ENCODE measurements at regions not wholly inside any gene's neighbourhood (a gene's known extent, or its start where the extent isn't known, plus 50 kb on each side); places are given as distances from the start of the nearest gene placed in this dataset.
"Not testable (repeated sequence)": the region's sequence is repeated elsewhere in the genome, so short reads cannot be mapped to it uniquely, and the experiment has no call there.

DNA sequence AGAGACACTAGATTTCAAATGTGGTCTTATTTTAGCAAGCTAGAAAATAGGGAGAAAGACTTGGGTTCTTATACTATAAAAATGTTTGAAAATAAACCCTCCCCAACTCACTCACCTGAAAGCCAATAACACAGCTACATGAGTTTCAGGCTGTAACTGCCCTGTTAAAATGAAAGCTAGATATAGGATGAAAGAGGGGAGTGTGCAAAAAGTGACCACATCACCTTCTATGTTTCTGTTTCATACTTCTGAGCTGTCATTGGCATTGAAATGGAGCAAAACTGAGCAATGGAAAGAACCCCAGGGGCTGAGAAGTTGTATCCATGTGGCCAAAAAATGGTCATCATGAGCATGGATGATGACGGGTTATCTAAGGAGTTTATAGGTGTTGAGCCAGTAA lies 148.1 kb upstream of the TENT5A start:
- DNase-seq, result no peak

GRCh38 chr6:81897793-81898192 lies 145.3 kb upstream of the TENT5A start:
- DNase-seq, result no peak

GRCh38 chr6:81896525-81897503 lies 144.3 kb upstream of the TENT5A start:
- no peak for DNase-seq

- DNase-seq, result no peak
Observed at GRCh38 chr6:81895511-81896185, 143.2 kb upstream of the TENT5A start.

- DNase-seq, result no peak
Observed at GRCh38 chr6:81894788-81895271, 142.3 kb upstream of the TENT5A start.

DNA sequence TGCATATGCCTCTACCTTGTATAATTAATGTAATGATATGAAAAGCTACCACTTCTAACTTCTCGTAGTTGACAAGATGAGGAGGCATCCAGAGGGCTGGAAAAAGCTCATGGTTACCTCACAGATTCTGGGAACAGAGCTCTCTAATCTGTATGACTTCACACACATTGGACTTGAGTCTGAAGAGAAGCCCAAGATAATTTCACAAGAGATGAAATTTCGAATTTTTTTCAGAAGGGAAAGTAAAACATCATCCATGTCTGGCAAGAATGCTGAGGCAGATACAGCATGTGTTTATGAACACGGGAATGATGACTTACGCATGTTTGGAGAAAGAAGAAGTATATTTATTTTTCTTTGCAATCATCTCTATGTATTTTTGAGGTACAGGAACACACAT lies 141.8 kb upstream of the TENT5A start:
- no peak for DNase-seq

GRCh38 chr6:81892891-81893290 lies 140.4 kb upstream of the TENT5A start:
- no peak for DNase-seq

GRCh38 chr6:81891874-81892273 lies 139.4 kb upstream of the TENT5A start:
- no peak for DNase-seq

DNA sequence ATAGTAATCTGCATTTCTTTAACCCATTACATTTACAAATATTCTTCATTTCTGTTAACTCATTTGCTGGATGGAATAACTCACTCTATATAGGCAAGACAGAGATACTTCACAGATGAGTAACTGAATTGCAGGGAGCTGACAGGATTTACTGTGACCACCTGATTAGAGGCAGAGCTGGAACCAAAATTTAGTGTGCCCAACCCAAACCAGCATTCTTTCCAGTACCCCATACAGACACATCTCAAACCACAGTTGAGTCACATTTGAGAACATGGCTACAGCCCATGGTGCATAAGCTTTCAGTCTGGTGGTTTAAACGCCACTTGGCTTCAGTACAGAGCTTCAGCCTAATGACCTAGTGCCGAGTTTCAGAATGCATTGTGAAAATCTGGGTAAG lies 138.4 kb upstream of the TENT5A start:
- DNase-seq, result no peak

DNA sequence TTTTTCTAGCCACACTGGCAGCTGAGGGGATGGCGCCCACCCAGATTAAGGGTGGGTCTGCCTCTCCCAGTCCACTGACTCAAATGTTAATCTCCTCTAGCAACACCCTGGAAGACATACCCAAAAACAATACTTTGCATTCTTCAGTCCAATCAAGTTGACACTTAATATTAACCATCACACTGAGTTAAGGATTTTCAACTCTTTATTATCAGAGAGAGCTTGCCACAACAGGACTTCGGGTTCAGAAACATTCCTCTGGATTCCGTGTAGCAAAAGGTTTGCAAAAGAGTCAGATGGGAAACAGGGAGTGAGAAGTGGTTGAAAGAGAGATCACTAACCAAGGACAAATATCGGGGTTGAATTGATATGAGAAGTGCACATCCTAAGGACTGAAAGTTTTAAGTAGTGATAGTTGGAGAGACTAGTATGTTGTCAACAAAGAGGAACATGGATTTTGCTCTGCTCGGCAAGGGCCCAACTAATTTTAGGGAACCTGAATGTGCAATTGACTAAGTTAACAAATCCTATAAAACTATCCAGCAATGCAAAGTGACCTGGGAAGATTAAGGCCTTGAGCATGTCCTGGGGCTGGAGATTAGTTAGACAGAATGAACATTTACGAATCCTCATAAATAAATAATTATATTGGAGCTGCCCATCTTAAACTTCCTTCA lies 137.0 kb upstream of the TENT5A start:
- no peak for DNase-seq

DNA sequence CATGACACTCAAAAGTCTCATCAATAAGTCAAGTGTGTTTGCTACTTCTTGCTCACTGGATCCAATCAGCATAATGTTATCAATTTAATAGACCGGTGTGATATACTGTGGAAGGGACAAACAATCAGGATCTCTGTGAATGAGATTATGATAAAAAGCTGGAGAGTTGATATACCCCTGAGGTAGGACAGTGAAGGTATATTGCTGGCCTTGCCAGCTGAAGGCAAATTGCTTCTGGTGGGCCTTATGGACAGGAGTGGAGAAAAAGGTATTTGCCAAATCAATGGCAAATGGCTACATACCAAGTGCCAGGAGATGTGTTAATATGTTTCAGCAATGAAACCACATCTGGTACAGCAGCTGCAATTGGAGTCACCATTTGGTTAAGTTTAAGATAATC lies 134.4 kb upstream of the TENT5A start:
- DNase-seq, result not testable (repeated sequence)

- DNase-seq, result no peak
Observed at GRCh38 chr6:81886157-81886556, 133.7 kb upstream of the TENT5A start.

GRCh38 chr6:81881660-81882059 lies 129.2 kb upstream of the TENT5A start:
- DNase-seq, result no peak

- DNase-seq, result no peak
Observed at GRCh38 chr6:81878479-81878878, 126.0 kb upstream of the TENT5A start.

DNA sequence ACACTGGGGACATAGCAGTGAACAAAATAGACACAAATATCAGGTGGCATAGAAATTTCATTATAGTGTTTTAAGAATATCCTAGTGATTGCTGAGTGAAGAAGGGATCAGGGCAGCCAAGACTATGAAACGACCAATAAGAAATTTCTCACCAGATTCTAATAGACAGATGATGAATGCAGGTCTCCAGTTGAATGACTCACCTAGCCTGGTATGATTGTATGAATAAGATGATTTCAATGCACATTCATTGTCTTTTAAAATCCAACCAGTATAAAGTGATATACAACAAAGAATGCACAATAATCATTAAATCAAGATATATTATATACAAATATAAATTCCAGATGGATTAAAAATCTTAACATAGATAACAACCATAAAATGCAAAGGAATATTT lies 124.5 kb upstream of the TENT5A start:
- no peak for DNase-seq

- no peak for DNase-seq
Observed at GRCh38 chr6:81875782-81876293, 123.4 kb upstream of the TENT5A start.

- DNase-seq, result not testable (repeated sequence)
Observed at GRCh38 chr6:81869749-81870508, 117.4 kb upstream of the TENT5A start.

- no peak for DNase-seq
Observed at GRCh38 chr6:81865712-81866111, 113.2 kb upstream of the TENT5A start.

DNA sequence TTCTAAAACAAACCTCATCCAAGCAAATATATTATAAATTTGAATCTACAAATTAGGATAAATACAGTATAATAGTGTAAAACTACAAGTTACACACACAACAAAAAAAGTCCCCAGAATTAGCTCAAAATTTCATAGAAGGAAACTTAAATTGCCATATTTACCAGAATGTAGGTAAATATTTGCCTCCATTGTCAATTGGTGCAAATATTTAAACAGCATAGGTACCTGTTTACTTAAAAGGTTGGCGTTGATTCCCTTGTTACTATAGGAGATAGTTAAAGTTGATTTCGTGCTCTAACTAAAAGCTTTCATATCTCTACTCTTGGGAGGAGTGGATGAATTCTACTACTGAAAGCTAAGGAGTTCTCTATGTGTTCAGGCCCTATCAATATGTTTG lies 111.6 kb upstream of the TENT5A start:
- DNase-seq, result no peak

- DNase-seq, result no peak
Observed at GRCh38 chr6:81863123-81863522, 110.6 kb upstream of the TENT5A start.

GRCh38 chr6:81861281-81861680 lies 108.8 kb upstream of the TENT5A start:
- DNase-seq, result no peak

DNA sequence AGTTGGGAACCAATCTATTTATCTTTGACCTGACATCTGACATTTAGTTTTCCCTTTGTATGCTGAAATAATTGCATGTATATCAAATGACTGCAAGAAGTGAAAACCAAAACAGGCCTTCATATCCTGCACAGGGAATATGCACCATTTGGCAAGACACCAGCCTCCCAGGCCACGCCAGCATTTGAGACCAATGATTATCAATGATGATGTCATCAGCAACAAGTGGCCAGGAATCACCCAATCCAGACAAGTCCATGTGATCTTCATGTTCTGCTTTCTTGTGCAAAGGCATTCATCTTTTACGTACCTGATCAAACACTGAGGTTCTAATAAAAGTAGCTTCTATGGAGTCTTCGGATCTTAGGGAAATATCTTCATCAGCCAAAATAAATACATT lies 107.4 kb upstream of the TENT5A start:
- no peak for DNase-seq
